ENCODE measurements at regions not wholly inside any gene's neighbourhood (a gene's known extent, or its start where the extent isn't known, plus 50 kb on each side); places are given as distances from the start of the nearest gene placed in this dataset.
"Not testable (repeated sequence)": the region's sequence is repeated elsewhere in the genome, so short reads cannot be mapped to it uniquely, and the experiment has no call there.

GRCh38 chr1:187734427-187734826, 905.7 kb downstream of the PLA2G4A start:
- DNase-seq (ENCODE audit: low read depth, low spot score), result no peak
- TF ChIP-seq CTCF (IDR thresholded peaks at IDR 0.05; ENCODE audit: insufficient read depth, low read length, missing control alignments), result no peak
- H3K4me3 ChIP-seq (ENCODE audit: low read depth, low read length), result no peak overlapping the region
- POLR2A ChIA-PET, result no interaction called here
- CTCF ChIA-PET, result no interaction called here

DNA sequence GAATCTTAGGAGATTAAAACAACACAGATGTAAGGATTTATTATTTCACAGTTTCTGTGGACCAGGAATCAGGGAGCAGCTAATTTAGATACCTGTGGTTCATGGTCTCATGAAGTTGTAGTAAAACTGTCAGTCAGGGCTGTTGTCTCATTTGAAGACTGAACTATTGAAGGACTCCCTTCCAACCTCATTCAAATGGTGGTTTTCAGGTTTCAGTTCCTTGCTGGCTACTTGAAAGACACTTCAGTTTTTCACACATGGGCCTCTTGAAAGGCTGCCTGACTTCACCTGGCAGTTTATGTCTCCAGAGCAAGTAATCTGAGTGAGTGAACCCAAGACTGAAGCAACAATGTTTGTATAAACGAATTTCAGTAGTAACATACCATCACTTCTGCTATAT, 915.9 kb downstream of the PLA2G4A start:
- ChIA-PET CTCF (no interaction called here), POLR2A (no interaction called here)
- TF ChIP-seq CTCF (IDR thresholded peaks at IDR 0.05; ENCODE audit: insufficient read depth, low read length, missing control alignments), result no peak
- no peak for DNase-seq (ENCODE audit: low read depth, low spot score)
- no peak overlapping the region for H3K4me3 ChIP-seq (ENCODE audit: low read depth, low read length)

DNA sequence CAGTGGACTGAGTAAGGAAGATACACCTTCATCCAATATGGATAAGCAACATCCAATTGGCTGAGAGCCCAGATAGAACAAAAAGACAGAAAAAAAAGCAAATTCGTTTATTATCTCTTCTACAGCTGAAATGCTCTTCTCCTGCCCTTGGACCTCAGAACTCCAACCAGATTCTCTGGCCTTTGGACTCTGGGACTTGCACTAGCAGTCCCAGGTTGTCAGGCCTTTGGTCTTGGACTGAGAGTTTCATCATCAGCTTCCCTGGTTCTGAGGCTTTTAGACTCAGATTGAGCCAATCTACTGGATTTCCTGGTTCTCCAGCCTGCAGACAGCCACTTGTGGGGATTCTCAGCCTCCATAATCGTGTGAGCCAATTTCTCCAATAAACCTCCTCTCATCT, 926.8 kb downstream of the PLA2G4A start:
- no peak for TF ChIP-seq CTCF (IDR thresholded peaks at IDR 0.05; ENCODE audit: insufficient read depth, low read length, missing control alignments)
- ChIA-PET POLR2A (no interaction called here), CTCF (no interaction called here)
- DNase-seq (ENCODE audit: low read depth, low spot score), result no peak
- H3K4me3 ChIP-seq (ENCODE audit: low read depth, low read length), result no peak overlapping the region

GRCh38 chr1:187756684-187757083, 927.9 kb downstream of the PLA2G4A start:
- H3K4me3 ChIP-seq (ENCODE audit: low read depth, low read length); DNase-seq (ENCODE audit: low read depth, low spot score); POLR2A ChIA-PET; CTCF ChIA-PET: not testable (repeated sequence)

- DNase-seq (ENCODE audit: low read depth, low spot score), result no peak
- ChIA-PET POLR2A (no interaction called here), CTCF (no interaction called here)
- TF ChIP-seq CTCF (IDR thresholded peaks at IDR 0.05; ENCODE audit: insufficient read depth, low read length, missing control alignments), result no peak
- no peak overlapping the region for H3K4me3 ChIP-seq (ENCODE audit: low read depth, low read length)
Observed at GRCh38 chr1:187759825-187760333, 931.1 kb downstream of the PLA2G4A start.

DNA sequence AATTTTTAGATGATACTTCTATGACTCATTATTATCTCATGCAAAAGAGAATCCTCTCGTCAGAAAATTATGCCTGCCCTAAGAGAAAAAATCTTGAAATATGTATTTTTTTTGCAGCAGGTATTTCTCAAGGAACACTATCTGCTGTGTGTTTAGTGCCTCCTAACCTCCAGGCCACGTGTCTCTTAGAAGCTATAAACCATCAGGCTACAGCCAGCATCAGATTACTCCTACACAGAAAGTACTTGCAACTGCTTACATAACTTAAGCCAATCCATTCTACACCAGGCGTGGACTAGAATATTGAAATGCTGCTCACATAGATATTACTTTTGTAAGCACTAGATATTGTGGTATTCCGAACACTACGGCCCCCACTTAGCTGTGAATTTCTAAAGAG, 933.4 kb downstream of the PLA2G4A start:
- DNase-seq (ENCODE audit: low read depth, low spot score), result no peak
- TF ChIP-seq CTCF (IDR thresholded peaks at IDR 0.05; ENCODE audit: insufficient read depth, low read length, missing control alignments), result no peak
- ChIA-PET POLR2A (no interaction called here), CTCF (no interaction called here)
- H3K4me3 ChIP-seq (ENCODE audit: low read depth, low read length), result no peak overlapping the region

- H3K4me3 ChIP-seq (ENCODE audit: low read depth, low read length), result no peak overlapping the region
- TF ChIP-seq CTCF (IDR thresholded peaks at IDR 0.05; ENCODE audit: insufficient read depth, low read length, missing control alignments), result no peak
- ChIA-PET CTCF (no interaction called here), POLR2A (no interaction called here)
- no peak for DNase-seq (ENCODE audit: low read depth, low spot score)
Observed at GRCh38 chr1:187763465-187763864, 934.7 kb downstream of the PLA2G4A start.
